ENCODE measurements at regions not wholly inside any gene's neighbourhood (a gene's known extent, or its start where the extent isn't known, plus 50 kb on each side); places are given as distances from the start of the nearest gene placed in this dataset.

GRCh38 chr12:90004319-90005074 lies 295.9 kb upstream of the ATP2B1 start:
- TF ChIP-seq CTCF (conservative IDR thresholded peaks at IDR 0.05; ENCODE audit: low read depth): no peak
- H3K27ac ChIP-seq: no peak overlapping the region
- ChIA-PET CTCF (no interaction called here), POLR2A (ENCODE audit: low non-redundant PET) (no interaction called here)
- DNase-seq (ENCODE audit: low spot score): no peak

GRCh38 chr12:90003688-90004087 lies 295.1 kb upstream of the ATP2B1 start:
- no peak overlapping the region for H3K27ac ChIP-seq
- no peak for TF ChIP-seq CTCF (conservative IDR thresholded peaks at IDR 0.05; ENCODE audit: low read depth)
- CTCF ChIA-PET: no interaction called here
- DNase-seq (ENCODE audit: low spot score): no peak
- POLR2A ChIA-PET (ENCODE audit: low non-redundant PET): no interaction called here

GRCh38 chr12:90000721-90001120 lies 292.1 kb upstream of the ATP2B1 start:
- POLR2A ChIA-PET (ENCODE audit: low non-redundant PET): no interaction called here
- TF ChIP-seq CTCF (conservative IDR thresholded peaks at IDR 0.05; ENCODE audit: low read depth): no peak
- H3K27ac ChIP-seq: no peak overlapping the region
- CTCF ChIA-PET: no interaction called here
- no peak for DNase-seq (ENCODE audit: low spot score)

GRCh38 chr12:89999699-90000505 lies 291.3 kb upstream of the ATP2B1 start:
- no peak overlapping the region for H3K27ac ChIP-seq
- no peak for DNase-seq (ENCODE audit: low spot score)
- CTCF ChIA-PET: interaction anchor here (0.6 kb wide), 1 partner anchor 137 kb away, joined by 3 read pairs; no protein-coding TSS in a partner anchor
- no peak for TF ChIP-seq CTCF (conservative IDR thresholded peaks at IDR 0.05; ENCODE audit: low read depth)
- POLR2A ChIA-PET (ENCODE audit: low non-redundant PET): no interaction called here

GRCh38 chr12:89995870-89996269 lies 287.2 kb upstream of the ATP2B1 start:
- CTCF ChIA-PET: interaction anchor here (0.6 kb wide), 1 partner anchor 215 kb away, joined by 3 read pairs; no protein-coding TSS in a partner anchor
- no peak for DNase-seq (ENCODE audit: low spot score)
- no peak overlapping the region for H3K27ac ChIP-seq
- POLR2A ChIA-PET (ENCODE audit: low non-redundant PET): no interaction called here
- TF ChIP-seq CTCF (conservative IDR thresholded peaks at IDR 0.05; ENCODE audit: low read depth): no peak

GRCh38 chr12:89994911-89995310 lies 286.3 kb upstream of the ATP2B1 start:
- no peak for DNase-seq (ENCODE audit: low spot score)
- POLR2A ChIA-PET (ENCODE audit: low non-redundant PET): no interaction called here
- CTCF ChIA-PET: no interaction called here

More at GRCh38 chr12:89994911-89995310, 286.3 kb upstream of the ATP2B1 start:
- TF ChIP-seq CTCF (conservative IDR thresholded peaks at IDR 0.05; ENCODE audit: low read depth): no peak
- H3K27ac ChIP-seq: no peak overlapping the region
